ENCODE measurements at regions not wholly inside any gene's neighbourhood (a gene's known extent, or its start where the extent isn't known, plus 50 kb on each side); places are given as distances from the start of the nearest gene placed in this dataset.

DNA sequence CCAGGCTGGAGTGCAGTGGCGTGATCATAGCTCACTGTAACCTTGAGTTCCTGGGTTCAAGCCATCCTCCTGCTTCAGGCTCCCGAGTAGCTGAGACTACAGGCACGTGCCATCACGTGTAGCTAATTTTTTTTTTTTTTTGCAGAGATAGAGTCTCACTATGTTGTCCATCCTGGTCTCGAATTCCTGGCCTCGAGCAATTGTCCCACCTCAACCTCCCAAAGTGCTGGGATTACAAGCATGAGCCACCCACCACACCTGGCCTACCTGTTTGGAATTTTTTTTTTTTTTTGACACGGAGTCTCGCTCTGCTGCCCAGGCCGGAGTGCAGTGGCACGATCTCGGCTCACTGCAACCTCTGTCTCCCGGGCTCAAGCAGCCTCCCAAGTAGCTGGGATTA is 117.1 kb upstream of the PARD3 start:
- TF ChIP-seq FOSL1 (IDR thresholded peaks at IDR 0.05; ENCODE audit: low read depth) (no peak), EZH2 (IDR thresholded peaks at IDR 0.05) (no peak), ZFX (IDR thresholded peaks at IDR 0.05) (no peak), CBX3 (IDR thresholded peaks at IDR 0.05; ENCODE audit: low read depth) (no peak), RAD21 (IDR thresholded peaks at IDR 0.05; ENCODE audit: low read depth) (no peak), EGR1 (IDR thresholded peaks at IDR 0.05; ENCODE audit: low read depth) (no peak)
- TF ChIP-seq, protein P1, sequence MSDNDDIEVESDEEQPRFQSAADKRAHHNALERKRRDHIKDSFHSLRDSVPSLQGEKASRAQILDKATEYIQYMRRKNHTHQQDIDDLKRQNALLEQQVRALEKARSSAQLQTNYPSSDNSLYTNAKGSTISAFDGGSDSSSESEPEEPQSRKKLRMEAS (IDR thresholded peaks at IDR 0.05) = no peak
- Histone ChIP-seq H2AFZ (ENCODE audit: low read depth, low read length, poor library complexity, severe bottlenecking) (no peak overlapping the region), H3K9me2 (ENCODE audit: insufficient read depth) (no peaks in the 10 kb centered on the region), H3K9me3 (ENCODE audit: control insufficient read depth in 1 of 2, insufficient read depth in 1 of 2, low read depth in 1 of 2, low read length in 2 of 2) (no peaks in the 10 kb centered on the region), H3K4me2 (ENCODE audit: low read length) (no peak overlapping the region), H3K36me3 (ENCODE audit: control insufficient read depth in 1 of 2, insufficient read depth in 2 of 2, low read length in 2 of 2) (no peaks in the 10 kb centered on the region), H3K79me2 (ENCODE audit: insufficient read depth, low read length) (no peaks in the 10 kb centered on the region), H3K4me1 (ENCODE audit: control insufficient read depth in 1 of 2, insufficient read depth in 2 of 2, low read length in 2 of 2) (no peaks in the 10 kb centered on the region), H4K20me1 (ENCODE audit: insufficient read depth) (no peaks in the 10 kb centered on the region), H3K27me3 (ENCODE audit: insufficient read depth, low read length) (no peaks in the 10 kb centered on the region), H3K4me3 (replicated peaks in 1 of 2; ENCODE audit: low read depth in 1 of 2, low read length in 2 of 2) (no peak overlapping the region), H3K27ac (ENCODE audit: low read depth, low read length) (no peak overlapping the region), H3K9ac (ENCODE audit: low read length) (no peak overlapping the region)
- intact Hi-C loops (cut with micrococcal nuclease) = no loop called here
- ChIA-PET CTCF (no interaction called here), POLR2A (no interaction called here), RAD21 (ENCODE audit: low non-redundant PET in 1 of 2, low total read pairs in 2 of 2, uncharacterized antibody in 2 of 2, unreplicated experiment in 2 of 2) (interaction anchor here in 1 of 2 experiments (0.7 kb wide), 1 partner anchor 215 kb away, joined by 3 read pairs; no protein-coding TSS in a partner anchor)
- ATAC-seq (no peak), DNase-seq (ENCODE audit: low read depth, low spot score) (no peak)
- no TSS peak for BruUV-seq (replicated peaks)

DNA sequence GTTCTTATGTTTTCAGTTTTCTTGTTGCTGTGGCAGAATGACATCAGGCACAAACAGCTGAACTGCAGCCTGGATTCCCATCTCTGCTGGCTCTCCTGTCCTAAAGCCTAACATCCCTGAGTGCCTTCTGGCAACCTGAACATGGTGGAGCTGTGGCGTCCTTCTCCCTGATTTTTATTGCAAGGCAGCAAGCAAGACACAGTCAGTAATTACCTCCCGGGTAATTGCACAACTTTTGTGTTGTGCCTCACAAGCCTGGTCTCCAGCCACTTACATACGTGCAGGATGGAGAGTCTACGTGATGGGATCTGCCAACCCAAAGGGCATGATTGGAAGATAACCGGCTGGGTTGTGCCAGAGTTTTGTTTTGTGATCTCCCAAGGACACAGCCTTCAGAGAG is 116.1 kb upstream of the PARD3 start:
- H2AFZ ChIP-seq (ENCODE audit: low read depth, low read length, poor library complexity, severe bottlenecking) = no peak overlapping the region
- no TSS peak for BruUV-seq (replicated peaks)
- no peak overlapping the region for H3K4me2 ChIP-seq (ENCODE audit: low read length)
- no peak for ATAC-seq
- POLR2A ChIA-PET = no interaction called here
- H3K4me1 ChIP-seq (ENCODE audit: control insufficient read depth in 1 of 2, insufficient read depth in 2 of 2, low read length in 2 of 2) = no peaks in the 10 kb centered on the region
- TF ChIP-seq EZH2phosphoT487 (IDR thresholded peaks at IDR 0.05; ENCODE audit: borderline replicate concordance) (no peak), CBX3 (IDR thresholded peaks at IDR 0.05; ENCODE audit: low read depth) (no peak), SP1 (IDR thresholded peaks at IDR 0.05; ENCODE audit: low read depth) (no peak), ELF1 (IDR thresholded peaks at IDR 0.05; ENCODE audit: borderline replicate concordance, low read depth) (no peak), ZFX (IDR thresholded peaks at IDR 0.05) (no peak), YY1 (IDR thresholded peaks at IDR 0.05; ENCODE audit: extremely low read depth, insufficient replicate concordance, low read depth, low read length) (no peak), TCF7L2 (IDR thresholded peaks at IDR 0.05; ENCODE audit: borderline replicate concordance, extremely low read depth, insufficient read depth, insufficient read length) (no peak), POLR2A (IDR thresholded peaks at IDR 0.05; ENCODE audit: borderline replicate concordance, extremely low read depth, insufficient read depth, insufficient read length) (no peak), ZNF274 (IDR thresholded peaks at IDR 0.05; ENCODE audit: low read depth, low read length) (no peak)
- TF ChIP-seq, protein P1 (IDR thresholded peaks at IDR 0.05) = no peak
- TF ChIP-seq, protein P2, sequence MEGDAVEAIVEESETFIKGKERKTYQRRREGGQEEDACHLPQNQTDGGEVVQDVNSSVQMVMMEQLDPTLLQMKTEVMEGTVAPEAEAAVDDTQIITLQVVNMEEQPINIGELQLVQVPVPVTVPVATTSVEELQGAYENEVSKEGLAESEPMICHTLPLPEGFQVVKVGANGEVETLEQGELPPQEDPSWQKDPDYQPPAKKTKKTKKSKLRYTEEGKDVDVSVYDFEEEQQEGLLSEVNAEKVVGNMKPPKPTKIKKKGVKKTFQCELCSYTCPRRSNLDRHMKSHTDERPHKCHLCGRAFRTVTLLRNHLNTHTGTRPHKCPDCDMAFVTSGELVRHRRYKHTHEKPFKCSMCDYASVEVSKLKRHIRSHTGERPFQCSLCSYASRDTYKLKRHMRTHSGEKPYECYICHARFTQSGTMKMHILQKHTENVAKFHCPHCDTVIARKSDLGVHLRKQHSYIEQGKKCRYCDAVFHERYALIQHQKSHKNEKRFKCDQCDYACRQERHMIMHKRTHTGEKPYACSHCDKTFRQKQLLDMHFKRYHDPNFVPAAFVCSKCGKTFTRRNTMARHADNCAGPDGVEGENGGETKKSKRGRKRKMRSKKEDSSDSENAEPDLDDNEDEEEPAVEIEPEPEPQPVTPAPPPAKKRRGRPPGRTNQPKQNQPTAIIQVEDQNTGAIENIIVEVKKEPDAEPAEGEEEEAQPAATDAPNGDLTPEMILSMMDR (IDR thresholded peaks at IDR 0.05 in 2 of 3, conservative IDR thresholded peaks at IDR 0.05 in 1 of 3; ENCODE audit: borderline replicate concordance in 1 of 3, insufficient read depth in 1 of 3, low read depth in 2 of 3, low read length in 2 of 3) = no peak
- H3K9me3 ChIP-seq (ENCODE audit: control insufficient read depth in 1 of 2, insufficient read depth in 1 of 2, low read depth in 1 of 2, low read length in 2 of 2) = no peaks in the 10 kb centered on the region
- no peaks in the 10 kb centered on the region for H3K79me2 ChIP-seq (ENCODE audit: insufficient read depth, low read length)
- no peak overlapping the region for H3K9ac ChIP-seq (ENCODE audit: low read length)
- H3K4me3 ChIP-seq (replicated peaks in 1 of 2; ENCODE audit: low read depth in 1 of 2, low read length in 2 of 2) = no peak overlapping the region
- no peak for DNase-seq (ENCODE audit: low read depth, low spot score)
- CTCF ChIA-PET = no interaction called here
- no peak overlapping the region for H3K27ac ChIP-seq (ENCODE audit: low read depth, low read length)
- H3K27me3 ChIP-seq (ENCODE audit: insufficient read depth, low read length) = no peaks in the 10 kb centered on the region
- intact Hi-C loops (cut with micrococcal nuclease) = no loop called here
- no peaks in the 10 kb centered on the region for H4K20me1 ChIP-seq (ENCODE audit: insufficient read depth)
- no peaks in the 10 kb centered on the region for H3K9me2 ChIP-seq (ENCODE audit: insufficient read depth)
- H3K36me3 ChIP-seq (ENCODE audit: control insufficient read depth in 1 of 2, insufficient read depth in 2 of 2, low read length in 2 of 2) = no peaks in the 10 kb centered on the region
- RAD21 ChIA-PET (ENCODE audit: low non-redundant PET in 1 of 2, low total read pairs in 2 of 2, uncharacterized antibody in 2 of 2, unreplicated experiment in 2 of 2) = no interaction called here
